PC-9 (cell line): ENCODE measurements at regions not wholly inside any gene's neighbourhood (a gene's known extent, or its start where the extent isn't known, plus 50 kb on each side); places are given as distances from the start of the nearest gene placed in this dataset.

Experiments used
- BruUV-seq: library from RNA; stranded (reverse); fragments of 400-500 nt; replicated peaks from 2 replicates; lab custom pipeline; 2021; lab: Mats Ljungman, UMichigan
- CTCF ChIA-PET: fragments of 300-600 bp; sonication (Branson Sonifier 250); formaldehyde crosslinking; loops from one replicate; lab custom pipeline; 2022; ENCODE audit warnings: antibody characterized with exemption; lab: Charles Lee
- POLR2A ChIA-PET: fragments of 300-600 bp; sonication (Branson Sonifier 250); formaldehyde crosslinking; loops from one replicate; lab custom pipeline; 2022; ENCODE audit warnings: antibody characterized with exemption; ENCODE audit not compliant: unreplicated experiment; lab: Charles Lee
- DNase-seq, 2 experiments: peaks; one replicate each; pipeline versions ENCODE4 v3.0.0 to v3.0.0-alpha.2; 2015 to 2022; ENCODE audit warnings: mixed read lengths in 1 of 2
- H2AFZ ChIP-seq: fragments of 200-600 bp; sonication (generic); 2 replicates; pipeline ENCODE4 v1.8.1; 2017; ENCODE audit warnings: antibody characterized with exemption
- H3F3A ChIP-seq: fragments of 200-600 bp; sonication (generic); 2 replicates; pipeline ENCODE4 v1.8.1; 2017; ENCODE audit warnings: antibody characterized with exemption, mild to moderate bottlenecking, low read depth; ENCODE audit not compliant: insufficient read depth
- H3K27ac ChIP-seq: fragments of 200-600 bp; sonication (generic); 2 replicates; pipeline ENCODE4 v1.6.1; 2016; ENCODE audit warnings: mixed run types
- H3K27me3 ChIP-seq: fragments of 200-600 bp; sonication (generic); 2 replicates; pipeline ENCODE4 v1.6.1; 2016; ENCODE audit warnings: low read depth, mixed run types; ENCODE audit not compliant: insufficient read depth
- H3K36me3 ChIP-seq: fragments of 200-600 bp; sonication (generic); 2 replicates; pipeline ENCODE4 v1.6.1; 2016; ENCODE audit warnings: low read depth, mixed run types
- H3K4me1 ChIP-seq: fragments of 200-600 bp; sonication (generic); replicated peaks from 2 replicates; pipeline ENCODE4 v1.6.1; 2016; ENCODE audit warnings: mixed run types; ENCODE audit not compliant: insufficient read depth
- H3K4me2 ChIP-seq: fragments of 200-600 bp; sonication (generic); 2 replicates; pipeline ENCODE4 v1.6.1; 2017; ENCODE audit warnings: mixed run types
- H3K4me3 ChIP-seq: fragments of 200-600 bp; sonication (generic); 2 replicates; pipeline ENCODE4 v1.6.1; 2016; ENCODE audit warnings: mixed run types
- H3K79me2 ChIP-seq: fragments of 200-600 bp; sonication (generic); 2 replicates; pipeline ENCODE4 v1.6.1; 2017; ENCODE audit warnings: low read depth, mixed run types
- H3K9me2 ChIP-seq: fragments of 200-600 bp; sonication (generic); 2 replicates; pipeline ENCODE4 v1.8.1; 2017; ENCODE audit warnings: mild to moderate bottlenecking; ENCODE audit not compliant: insufficient read depth
- H3K9me3 ChIP-seq: fragments of 200-600 bp; sonication (generic); 2 replicates; pipeline ENCODE4 v1.8.1; 2016; ENCODE audit warnings: low read depth; ENCODE audit not compliant: insufficient read depth
- H4K20me1 ChIP-seq: fragments of 200-600 bp; sonication (generic); 2 replicates; pipeline ENCODE4 v1.8.1; 2017; ENCODE audit not compliant: insufficient read depth
- CTCF ChIP-seq: fragments of 200-600 bp; sonication (generic); conservative IDR thresholded peaks from 2 replicates; pipeline ENCODE4 v1.6.1; 2017; ENCODE audit warnings: mixed run types, antibody characterized with exemption, mild to moderate bottlenecking, moderate library complexity
- EZH2 ChIP-seq: fragments of 200-600 bp; sonication (generic); IDR thresholded peaks from 2 replicates; pipeline ENCODE4 v1.8.0; 2017; ENCODE audit warnings: antibody characterized with exemption, low read depth
- intact Hi-C: fragments of 100-400 bp; cut with micrococcal nuclease; formaldehyde crosslinking; loops from one replicate; pipeline ENCODE4 v1.10.0; 2022; ENCODE audit not compliant: unreplicated experiment

DNA sequence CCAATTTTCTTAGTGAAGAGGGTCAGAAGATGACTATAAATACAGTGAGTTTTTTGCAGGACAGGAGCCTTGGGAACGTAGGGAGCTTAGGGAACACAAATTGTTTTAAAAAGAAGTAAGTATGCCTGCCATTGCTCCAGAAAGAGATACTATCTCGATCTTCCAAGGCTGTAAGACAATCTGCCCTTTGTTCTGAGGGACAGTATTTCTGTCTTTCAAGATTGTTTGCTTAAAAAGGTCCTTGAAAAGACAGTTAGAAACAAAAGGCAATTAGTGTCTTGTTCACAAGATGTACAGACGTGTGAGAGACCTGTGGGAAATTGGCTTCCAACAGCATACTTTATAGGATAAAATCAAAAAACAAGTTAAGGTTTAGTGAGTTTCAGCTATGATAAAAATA, 321.2 kb upstream of the FAR2 start:
- no peaks in the 10 kb centered on the region for H4K20me1 ChIP-seq
- CTCF ChIA-PET: no interaction called here
- DNase-seq: no peak

GRCh38 chr12:28828318-28828717, 320.8 kb upstream of the FAR2 start:
- H3K9me2 ChIP-seq: peaks cover 3% of the 10 kb centered on the region; the same call in 1 of the 2 replicates
- CTCF ChIA-PET: no interaction called here
- intact Hi-C loops: no loop called here
- DNase-seq: no peak
- H3K27ac ChIP-seq: no peak overlapping the region
- no peaks in the 10 kb centered on the region for H4K20me1 ChIP-seq
- H3K4me2 ChIP-seq: no peak overlapping the region
- no peak overlapping the region for H3K4me3 ChIP-seq
- no peaks in the 10 kb centered on the region for H3K9me3 ChIP-seq
- no peak overlapping the region for H2AFZ ChIP-seq
- H3K79me2 ChIP-seq: no peaks in the 10 kb centered on the region
- TF ChIP-seq EZH2: no peak
- no peak for TF ChIP-seq CTCF
- POLR2A ChIA-PET: interaction anchor here (0.7 kb wide), 1 partner anchor 55 kb away, joined by 7 read pairs; no protein-coding TSS in a partner anchor
- H3K36me3 ChIP-seq: no peaks in the 10 kb centered on the region
- H3F3A ChIP-seq: no peaks in the 10 kb centered on the region
- H3K27me3 ChIP-seq: no peaks in the 10 kb centered on the region
- BruUV-seq: no TSS peak
- H3K4me1 ChIP-seq: no peaks in the 10 kb centered on the region

More for the DNA sequence above, 321.2 kb upstream of the FAR2 start:
- Histone ChIP-seq H2AFZ (no peak overlapping the region), H3K9me3 (no peaks in the 10 kb centered on the region), H3K4me3 (no peak overlapping the region), H3K27ac (no peak overlapping the region), H3F3A (no peaks in the 10 kb centered on the region), H3K4me2 (no peak overlapping the region), H3K4me1 (no peaks in the 10 kb centered on the region), H3K9me2 (peaks cover 3% of the 10 kb centered on the region; the same call in 1 of the 2 replicates), H3K79me2 (no peaks in the 10 kb centered on the region), H3K36me3 (no peaks in the 10 kb centered on the region), H3K27me3 (no peaks in the 10 kb centered on the region)
- BruUV-seq: no TSS peak
- intact Hi-C loops: no loop called here
- TF ChIP-seq CTCF (no peak), EZH2 (no peak)
- POLR2A ChIA-PET: no interaction called here

- TF ChIP-seq EZH2 (no peak), CTCF (no peak)
- BruUV-seq: no TSS peak
- Histone ChIP-seq H3K4me1 (no peaks in the 10 kb centered on the region), H3K9me2 (peaks cover 3% of the 10 kb centered on the region; the same call in 1 of the 2 replicates), H3K4me3 (no peak overlapping the region), H2AFZ (no peak overlapping the region), H3F3A (no peaks in the 10 kb centered on the region), H3K9me3 (peaks cover 6% of the 10 kb centered on the region; the same call in 1 of the 2 replicates), H3K4me2 (no peak overlapping the region), H3K79me2 (no peaks in the 10 kb centered on the region), H4K20me1 (no peaks in the 10 kb centered on the region), H3K36me3 (no peaks in the 10 kb centered on the region), H3K27me3 (no peaks in the 10 kb centered on the region), H3K27ac (no peak overlapping the region)
- CTCF ChIA-PET: no interaction called here
- intact Hi-C loops: no loop called here
- DNase-seq: no peak
- POLR2A ChIA-PET: interaction anchor here (0.6 kb wide), 1 partner anchor 396 kb away, joined by 9 read pairs; no protein-coding TSS in a partner anchor
These were observed 318.6 kb upstream of the FAR2 start for GRCh38 chr12:28830491-28830890.
